ENCODE measurements at regions not wholly inside any gene's neighbourhood (a gene's known extent, or its start where the extent isn't known, plus 50 kb on each side); places are given as distances from the start of the nearest gene placed in this dataset.

DNA sequence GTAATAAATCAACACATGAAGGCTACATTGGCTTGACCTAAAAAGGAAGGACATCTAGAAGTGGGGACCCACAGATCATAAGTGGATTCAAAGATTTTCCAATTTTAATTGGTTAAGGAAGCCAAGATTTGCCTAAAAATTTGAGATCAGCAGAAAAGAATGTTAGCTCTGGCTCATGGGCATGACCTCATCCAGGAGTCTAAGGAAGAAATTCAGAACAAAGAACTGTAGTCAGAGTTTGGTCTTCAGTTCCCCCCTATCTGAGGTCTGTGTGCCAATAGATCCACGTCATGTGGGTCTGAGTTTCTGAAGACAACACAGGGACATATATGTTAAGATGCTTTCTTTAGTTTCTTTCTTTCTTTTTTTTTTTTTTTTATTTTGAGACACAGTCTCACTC, 648.8 kb upstream of the SPRY2 start:
- POLR2A ChIA-PET, result no interaction called here
- Histone ChIP-seq H3K4me2 (no peak overlapping the region), H3K9me3 (no peaks in the 10 kb centered on the region), H3K4me1 (no peaks in the 10 kb centered on the region), H3K4me3 (no peak overlapping the region), H3K27ac (no peak overlapping the region)
- TF ChIP-seq MYC (IDR thresholded peaks at IDR 0.05; ENCODE audit: borderline replicate concordance, low read length) (no peak), SREBF2 (IDR thresholded peaks at IDR 0.05) (no peak), MAFK (IDR thresholded peaks at IDR 0.05; ENCODE audit: partially characterized antibody) (no peak), CBX8 (IDR thresholded peaks at IDR 0.05) (no peak), FOSB (CRISPR knock-in tag; IDR thresholded peaks at IDR 0.05) (no peak), HEYL (CRISPR knock-in tag; IDR thresholded peaks at IDR 0.05) (no peak), RFX5 (IDR thresholded peaks at IDR 0.05) (no peak), CBX2 (IDR thresholded peaks at IDR 0.05; ENCODE audit: borderline replicate concordance, low read depth) (no peak), KDM1A (IDR thresholded peaks at IDR 0.05; ENCODE audit: low read depth) (no peak), EHF (CRISPR knock-in tag; IDR thresholded peaks at IDR 0.05) (no peak), RAD21 (conservative IDR thresholded peaks at IDR 0.05 in 1 of 2, IDR thresholded peaks at IDR 0.05 in 1 of 2) (no peak), FOSL2 (IDR thresholded peaks at IDR 0.05) (no peak), FOSL2 (CRISPR knock-in tag; IDR thresholded peaks at IDR 0.05) (no peak), RNF2 (IDR thresholded peaks at IDR 0.05; ENCODE audit: borderline replicate concordance, low read depth) (no peak), RARB (CRISPR knock-in tag; IDR thresholded peaks at IDR 0.05) (no peak)
- TF ChIP-seq, protein P1, sequence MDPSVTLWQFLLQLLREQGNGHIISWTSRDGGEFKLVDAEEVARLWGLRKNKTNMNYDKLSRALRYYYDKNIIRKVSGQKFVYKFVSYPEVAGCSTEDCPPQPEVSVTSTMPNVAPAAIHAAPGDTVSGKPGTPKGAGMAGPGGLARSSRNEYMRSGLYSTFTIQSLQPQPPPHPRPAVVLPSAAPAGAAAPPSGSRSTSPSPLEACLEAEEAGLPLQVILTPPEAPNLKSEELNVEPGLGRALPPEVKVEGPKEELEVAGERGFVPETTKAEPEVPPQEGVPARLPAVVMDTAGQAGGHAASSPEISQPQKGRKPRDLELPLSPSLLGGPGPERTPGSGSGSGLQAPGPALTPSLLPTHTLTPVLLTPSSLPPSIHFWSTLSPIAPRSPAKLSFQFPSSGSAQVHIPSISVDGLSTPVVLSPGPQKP (IDR thresholded peaks at IDR 0.05; ENCODE audit: low read depth, low read length), result no peak
- TF ChIP-seq, protein P2, sequence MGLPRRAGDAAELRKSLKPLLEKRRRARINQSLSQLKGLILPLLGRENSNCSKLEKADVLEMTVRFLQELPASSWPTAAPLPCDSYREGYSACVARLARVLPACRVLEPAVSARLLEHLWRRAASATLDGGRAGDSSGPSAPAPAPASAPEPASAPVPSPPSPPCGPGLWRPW (IDR thresholded peaks at IDR 0.05), result no peak
- CTCF ChIA-PET, result interaction anchor here (0.8 kb wide), 1 partner anchor 11 kb away, joined by 4 read pairs; no protein-coding TSS in a partner anchor
- WGBS (ENCODE audit: missing lambda C conversion rate), result 0% methylated on average over 1 of the region's 1 CpG
- DNase-seq (ENCODE audit: low read depth in 1 of 2, low spot score in 1 of 2) (no peak), ATAC-seq (no peak), FAIRE-seq (no peak)

DNA sequence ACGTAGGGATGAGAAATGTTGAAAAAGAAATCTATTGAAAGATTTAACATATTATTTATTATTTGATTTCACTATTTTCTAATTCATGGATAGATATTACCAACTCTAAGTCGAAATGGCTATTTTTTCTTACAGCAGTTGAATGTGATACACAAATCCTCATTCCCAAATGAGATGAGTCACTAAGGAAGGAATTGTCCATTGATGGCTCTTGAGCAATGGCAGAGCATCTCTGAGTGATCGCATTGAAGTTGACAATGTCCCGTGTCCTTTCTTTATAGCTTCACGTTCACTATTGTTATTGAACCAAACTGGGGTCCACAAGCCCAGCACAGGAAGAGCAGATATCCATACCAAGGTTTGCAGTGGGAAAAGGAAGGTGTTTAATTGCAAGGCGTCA, 648.3 kb upstream of the SPRY2 start:
- TF ChIP-seq, protein P1 (IDR thresholded peaks at IDR 0.05; ENCODE audit: low read depth, low read length), result no peak
- TF ChIP-seq JUNB (IDR thresholded peaks at IDR 0.05) (no peak), ZNF302 (CRISPR knock-in tag; IDR thresholded peaks at IDR 0.05) (no peak), NPAS2 (CRISPR knock-in tag; IDR thresholded peaks at IDR 0.05; ENCODE audit: borderline replicate concordance) (no peak), POLR2AphosphoS2 (conservative IDR thresholded peaks at IDR 0.05; ENCODE audit: low read length) (no peak), KDM1A (IDR thresholded peaks at IDR 0.05; ENCODE audit: low read depth) (no peak), ESRRA (IDR thresholded peaks at IDR 0.05; ENCODE audit: borderline replicate concordance, low read length) (no peak), CHD4 (IDR thresholded peaks at IDR 0.05; ENCODE audit: borderline replicate concordance) (no peak), MAFK (IDR thresholded peaks at IDR 0.05; ENCODE audit: partially characterized antibody) (no peak), CHD2 (IDR thresholded peaks at IDR 0.05; ENCODE audit: low read length, partially characterized antibody) (no peak), PHF8 (IDR thresholded peaks at IDR 0.05; ENCODE audit: borderline replicate concordance, low read depth) (no peak), RFX5 (IDR thresholded peaks at IDR 0.05) (no peak), FOXS1 (CRISPR knock-in tag; IDR thresholded peaks at IDR 0.05) (no peak), EP300 (IDR thresholded peaks at IDR 0.05) (no peak), NR3C1 (IDR thresholded peaks at IDR 0.05) (no peak), HOXB13 (CRISPR knock-in tag; IDR thresholded peaks at IDR 0.05; ENCODE audit: low read depth) (no peak), EHF (CRISPR knock-in tag; IDR thresholded peaks at IDR 0.05) (no peak)
- TF ChIP-seq, protein P3, sequence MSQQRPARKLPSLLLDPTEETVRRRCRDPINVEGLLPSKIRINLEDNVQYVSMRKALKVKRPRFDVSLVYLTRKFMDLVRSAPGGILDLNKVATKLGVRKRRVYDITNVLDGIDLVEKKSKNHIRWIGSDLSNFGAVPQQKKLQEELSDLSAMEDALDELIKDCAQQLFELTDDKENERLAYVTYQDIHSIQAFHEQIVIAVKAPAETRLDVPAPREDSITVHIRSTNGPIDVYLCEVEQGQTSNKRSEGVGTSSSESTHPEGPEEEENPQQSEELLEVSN (IDR thresholded peaks at IDR 0.05; ENCODE audit: borderline replicate concordance, low read depth), result no peak
- 29% methylated on average over 6 of the region's 6 CpGs for WGBS (ENCODE audit: missing lambda C conversion rate)
- no peak for DNase-seq (ENCODE audit: low read depth in 1 of 2, low spot score in 1 of 2)
- ATAC-seq, result no peak
- no peak for FAIRE-seq
- H3K4me1 ChIP-seq, result no peaks in the 10 kb centered on the region
- CTCF ChIA-PET, result interaction anchor here (0.8 to 1.0 kb wide), 2 partner anchors 10 kb away, joined by 3 to 4 read pairs; no protein-coding TSS in a partner anchor
- no peaks in the 10 kb centered on the region for H3K9me3 ChIP-seq
- no peak overlapping the region for H3K4me3 ChIP-seq
- H3K27ac ChIP-seq, result no peak overlapping the region
- no peak overlapping the region for H3K4me2 ChIP-seq
- POLR2A ChIA-PET, result no interaction called here

Measured in A549 (cell line).